SK-N-MC (cell line): ENCODE measurements at regions not wholly inside any gene's neighbourhood (a gene's known extent, or its start where the extent isn't known, plus 50 kb on each side); places are given as distances from the start of the nearest gene placed in this dataset.

Experiments used
- EZH2 ChIP-seq: fragments of 200-600 bp; sonication (generic); IDR thresholded peaks from one replicate; pipeline ENCODE4 v1.6.1; 2017; ENCODE audit warnings: antibody characterized with exemption
- POLR2AphosphoS5 ChIP-seq: IDR thresholded peaks from 2 replicates; pipeline ENCODE4 v1.6.1; 2012; ENCODE audit warnings: mild to moderate bottlenecking, low read depth, low read length, borderline replicate concordance

GRCh38 chr6:134437376-134437775 lies 119.5 kb upstream of the SGK1 start:
- no peak for TF ChIP-seq EZH2
- TF ChIP-seq POLR2AphosphoS5 = no peak
